Activated CD8-positive, alpha-beta memory T cell treated with anti-CD3 and anti-CD28 coated beads, Interleukin-2, amount 10 ng/mL, durations not matched to agents 7 days and 5 days (primary cell): ENCODE measurements at regions not wholly inside any gene's neighbourhood (a gene's known extent, or its start where the extent isn't known, plus 50 kb on each side); places are given as distances from the start of the nearest gene placed in this dataset.

Experiments used
- ATAC-seq: fragments of 150-1000 bp; cut with Tn5 transposase; one replicate; pipeline ENCODE4 v1.10.0; 2021; ENCODE audit warnings: moderate library complexity
- CTCF ChIA-PET: fragments of 350-600 bp; sonication (Branson Sonifier 250); formaldehyde crosslinking; loops from one replicate; lab custom pipeline; 2021; ENCODE audit warnings: antibody characterized with exemption; lab: Charles Lee
- DNase-seq: peaks from one replicate; pipeline ENCODE4 v3.0.0-alpha.2; 2020
- H3K27ac Mint-ChIP-seq: one replicate; pipeline ENCODE4 v1.8.0; 2021; ENCODE audit warnings: mild to moderate bottlenecking, mixed read lengths
- H3K27me3 Mint-ChIP-seq: one replicate; pipeline ENCODE4 v1.8.0; 2021; ENCODE audit warnings: mixed read lengths
- H3K36me3 Mint-ChIP-seq: one replicate; pipeline ENCODE4 v1.8.0; 2021; ENCODE audit warnings: mild to moderate bottlenecking, mixed read lengths
- H3K4me1 Mint-ChIP-seq: one replicate; pipeline ENCODE4 v1.8.0; 2021; ENCODE audit warnings: mixed read lengths
- H3K4me3 Mint-ChIP-seq: one replicate; pipeline ENCODE4 v1.8.0; 2021; ENCODE audit warnings: mild to moderate bottlenecking, moderate library complexity, mixed read lengths
- H3K9me3 Mint-ChIP-seq: one replicate; pipeline ENCODE4 v1.8.0; 2022; ENCODE audit warnings: low read depth, mixed read lengths

- Mint-ChIP-seq H3K27ac (no peak overlapping the region), H3K36me3 (peaks cover 2% of the 10 kb centered on the region), H3K4me1 (peaks cover 34% of the 10 kb centered on the region), H3K27me3 (no peaks in the 10 kb centered on the region), H3K9me3 (no peaks in the 10 kb centered on the region), H3K4me3 (no peak overlapping the region)
- DNase-seq: no peak
- CTCF ChIA-PET: interaction anchor here (0.8 to 2.1 kb wide), 6 partner anchors 8 to 272 kb away, joined by 3 to 10 read pairs (median 4); no protein-coding TSS in a partner anchor
- ATAC-seq: no peak
Measured at GRCh38 chr11:123308077-123308476, 113.0 kb upstream of the CLMP start.

GRCh38 chr11:123307276-123307675 is 112.2 kb upstream of the CLMP start:
- DNase-seq (no peak), ATAC-seq (no peak)
- Mint-ChIP-seq H3K27me3 (no peaks in the 10 kb centered on the region), H3K4me1 (peaks cover 41% of the 10 kb centered on the region), H3K36me3 (peaks cover under 1% of the 10 kb centered on the region), H3K4me3 (no peak overlapping the region), H3K9me3 (no peaks in the 10 kb centered on the region), H3K27ac (no peak overlapping the region)
- CTCF ChIA-PET: interaction anchor here (0.6 to 2.1 kb wide), 5 partner anchors 46 to 171 kb away, joined by 3 to 10 read pairs (median 4); no protein-coding TSS in a partner anchor

GRCh38 chr11:123306531-123306930 is 111.5 kb upstream of the CLMP start:
- Mint-ChIP-seq H3K9me3 (no peaks in the 10 kb centered on the region), H3K4me1 (peaks cover 46% of the 10 kb centered on the region), H3K36me3 (no peaks in the 10 kb centered on the region), H3K27ac (no peak overlapping the region), H3K27me3 (no peaks in the 10 kb centered on the region), H3K4me3 (no peak overlapping the region)
- ATAC-seq (no peak), DNase-seq (no peak)
- CTCF ChIA-PET: interaction anchor here (1.0 to 3.5 kb wide), 3 partner anchors 51 to 172 kb away, joined by 6 to 22 read pairs (median 10); no protein-coding TSS in a partner anchor

GRCh38 chr11:123305601-123306375 is 110.7 kb upstream of the CLMP start:
- H3K27me3 Mint-ChIP-seq: no peaks in the 10 kb centered on the region
- H3K27ac Mint-ChIP-seq: no peak overlapping the region
- CTCF ChIA-PET: interaction anchor here (1.2 to 3.5 kb wide), 7 partner anchors 11 to 173 kb away, joined by 3 to 22 read pairs (median 4); no protein-coding TSS in a partner anchor
- ATAC-seq (no peak), DNase-seq (no peak)
- no peaks in the 10 kb centered on the region for H3K9me3 Mint-ChIP-seq
- H3K4me1 Mint-ChIP-seq: peaks cover 53% of the 10 kb centered on the region
- no peak overlapping the region for H3K4me3 Mint-ChIP-seq
- no peaks in the 10 kb centered on the region for H3K36me3 Mint-ChIP-seq

- H3K4me3 Mint-ChIP-seq: no peak overlapping the region
- DNase-seq (no peak), ATAC-seq (no peak)
- H3K27ac Mint-ChIP-seq: no peak overlapping the region
- CTCF ChIA-PET: interaction anchor here (0.6 to 3.5 kb wide), 8 partner anchors 12 to 174 kb away, joined by 3 to 22 read pairs (median 3); no protein-coding TSS in a partner anchor
- no peaks in the 10 kb centered on the region for H3K27me3 Mint-ChIP-seq
- H3K4me1 Mint-ChIP-seq: peaks cover 58% of the 10 kb centered on the region
- no peaks in the 10 kb centered on the region for H3K36me3 Mint-ChIP-seq
- no peaks in the 10 kb centered on the region for H3K9me3 Mint-ChIP-seq
Measured at GRCh38 chr11:123304828-123305466, 109.9 kb upstream of the CLMP start.

GRCh38 chr11:123303924-123304323 is 108.9 kb upstream of the CLMP start:
- H3K36me3 Mint-ChIP-seq: no peaks in the 10 kb centered on the region
- no peak for DNase-seq
- peaks cover 58% of the 10 kb centered on the region for H3K4me1 Mint-ChIP-seq
- ATAC-seq: no peak
- no peaks in the 10 kb centered on the region for H3K27me3 Mint-ChIP-seq
- H3K9me3 Mint-ChIP-seq: no peaks in the 10 kb centered on the region
- no peak overlapping the region for H3K4me3 Mint-ChIP-seq
- H3K27ac Mint-ChIP-seq: peak overlapping the region; percentile 55
- CTCF ChIA-PET: interaction anchor here (0.7 to 5.2 kb wide), 12 partner anchors 10 to 273 kb away, joined by 3 to 44 read pairs (median 3); no protein-coding TSS in a partner anchor

GRCh38 chr11:123302751-123303195 is 107.7 kb upstream of the CLMP start:
- H3K4me1 Mint-ChIP-seq: peaks cover 58% of the 10 kb centered on the region
- no peaks in the 10 kb centered on the region for H3K36me3 Mint-ChIP-seq
- CTCF ChIA-PET: interaction anchor here (0.8 to 5.2 kb wide), 15 partner anchors 11 to 278 kb away, joined by 3 to 44 read pairs (median 5); no protein-coding TSS in a partner anchor

GRCh38 chr11:123301696-123302400 is 106.8 kb upstream of the CLMP start:
- H3K27ac Mint-ChIP-seq: peak overlapping the region; percentile 61
- peak; percentile 91 for ATAC-seq
- CTCF ChIA-PET: interaction anchor here (1.0 to 5.2 kb wide), 27 partner anchors 12 to 279 kb away, joined by 3 to 44 read pairs (median 4); no protein-coding TSS in a partner anchor

More at GRCh38 chr11:123302751-123303195, 107.7 kb upstream of the CLMP start:
- no peaks in the 10 kb centered on the region for H3K9me3 Mint-ChIP-seq
- peak overlapping the region; percentile 74 for H3K27ac Mint-ChIP-seq
- ATAC-seq: peak; percentile 57
- H3K27me3 Mint-ChIP-seq: no peaks in the 10 kb centered on the region
- H3K4me3 Mint-ChIP-seq: peak overlapping the region; percentile 58
- peak; percentile 55 for DNase-seq

GRCh38 chr11:123301013-123301591 is 106.1 kb upstream of the CLMP start:
- no peaks in the 10 kb centered on the region for H3K9me3 Mint-ChIP-seq
- peak overlapping the region; percentile 46 for H3K4me3 Mint-ChIP-seq
- CTCF ChIA-PET: interaction anchor here (0.6 to 5.2 kb wide), 33 partner anchors 10 to 562 kb away, joined by 3 to 44 read pairs (median 4); no protein-coding TSS in a partner anchor
- no peak for ATAC-seq
- DNase-seq: no peak
- H3K4me1 Mint-ChIP-seq: peaks cover 51% of the 10 kb centered on the region
- peak overlapping the region; percentile 61 for H3K27ac Mint-ChIP-seq
- no peaks in the 10 kb centered on the region for H3K36me3 Mint-ChIP-seq
- H3K27me3 Mint-ChIP-seq: peaks cover 7% of the 10 kb centered on the region

More at GRCh38 chr11:123301696-123302400, 106.8 kb upstream of the CLMP start:
- H3K36me3 Mint-ChIP-seq: no peaks in the 10 kb centered on the region
- no peaks in the 10 kb centered on the region for H3K9me3 Mint-ChIP-seq
- DNase-seq: peak; percentile 78
- peaks cover 54% of the 10 kb centered on the region for H3K4me1 Mint-ChIP-seq
- H3K4me3 Mint-ChIP-seq: peak overlapping the region; percentile 49
- H3K27me3 Mint-ChIP-seq: no peaks in the 10 kb centered on the region

GRCh38 chr11:123299721-123300120 is 104.7 kb upstream of the CLMP start:
- Mint-ChIP-seq H3K4me1 (peaks cover 41% of the 10 kb centered on the region), H3K4me3 (no peak overlapping the region), H3K36me3 (no peaks in the 10 kb centered on the region), H3K27ac (no peak overlapping the region), H3K27me3 (peaks cover 11% of the 10 kb centered on the region), H3K9me3 (no peaks in the 10 kb centered on the region)
- CTCF ChIA-PET: interaction anchor here (1.2 to 5.2 kb wide), 7 partner anchors 9 to 277 kb away, joined by 4 to 44 read pairs (median 11); no protein-coding TSS in a partner anchor
- ATAC-seq: no peak
- DNase-seq: no peak

- CTCF ChIA-PET: interaction anchor here (1.2 to 5.2 kb wide), 5 partner anchors 10 to 181 kb away, joined by 4 to 44 read pairs (median 12); no protein-coding TSS in a partner anchor
- H3K9me3 Mint-ChIP-seq: no peaks in the 10 kb centered on the region
- no peaks in the 10 kb centered on the region for H3K36me3 Mint-ChIP-seq
- H3K4me1 Mint-ChIP-seq: peaks cover 31% of the 10 kb centered on the region
- DNase-seq (no peak), ATAC-seq (no peak)
- H3K27ac Mint-ChIP-seq: no peak overlapping the region
- no peak overlapping the region for H3K4me3 Mint-ChIP-seq
- H3K27me3 Mint-ChIP-seq: peaks cover 11% of the 10 kb centered on the region
Measured at GRCh38 chr11:123298488-123299447, 103.7 kb upstream of the CLMP start.
